ENCODE measurements at regions not wholly inside any gene's neighbourhood (a gene's known extent, or its start where the extent isn't known, plus 50 kb on each side); places are given as distances from the start of the nearest gene placed in this dataset.

DNA sequence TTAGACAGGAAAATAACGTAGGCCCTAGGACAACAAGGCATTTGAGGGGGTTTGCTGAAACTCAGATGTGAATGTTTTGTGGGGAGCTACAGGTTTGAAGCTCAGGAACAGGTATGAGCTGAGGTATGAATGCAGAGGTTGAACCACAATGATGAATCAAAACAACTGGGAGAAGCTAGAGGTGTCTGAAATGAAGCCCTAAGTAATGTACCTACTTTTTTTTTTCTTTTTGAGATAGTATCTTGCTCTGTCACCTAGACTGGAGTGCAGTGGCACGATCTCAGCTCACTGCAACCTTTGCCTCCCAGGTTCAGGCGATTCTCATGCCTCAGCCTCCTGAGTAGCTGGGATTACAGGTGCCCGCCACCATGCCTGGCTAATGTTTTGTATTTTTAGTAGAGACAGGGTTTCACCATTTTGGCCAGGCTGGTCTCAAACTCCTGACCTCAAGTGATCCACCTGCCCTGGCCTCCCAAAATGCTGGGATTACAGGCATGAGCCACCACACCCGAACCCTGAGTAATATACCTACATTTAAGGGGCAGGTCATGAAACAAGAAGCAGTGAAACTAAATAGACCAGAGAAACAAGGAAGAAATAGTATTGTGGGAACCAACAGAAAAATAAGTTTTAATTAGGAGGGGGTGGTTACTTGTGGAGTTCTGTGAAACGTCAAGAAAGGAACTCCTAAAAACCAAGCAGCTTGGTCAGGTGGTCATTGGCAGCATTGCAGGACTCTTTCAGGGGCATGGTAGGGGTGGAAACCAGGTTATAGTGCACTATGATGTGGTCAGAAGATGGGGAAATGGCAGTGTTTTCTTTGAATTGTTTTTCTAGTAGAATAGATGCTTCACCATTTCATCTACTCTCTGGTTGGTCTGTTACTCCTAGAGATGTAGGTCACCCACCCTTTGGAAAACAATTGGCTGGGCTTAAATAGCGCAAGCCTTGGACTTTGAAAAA lies 138.1 kb downstream of the CD164 start:
- Histone ChIP-seq H3K9me2 (replicated peaks; ENCODE audit: low read length) (no peaks in the 10 kb centered on the region), H3K9ac (ENCODE audit: low read length) (no peak overlapping the region), H4K20me1 (ENCODE audit: low read length) (no peaks in the 10 kb centered on the region), H3K79me2 (ENCODE audit: low read length) (no peaks in the 10 kb centered on the region), H3K27ac (ENCODE audit: low read length) (0 out of 2 replicates have a peak overlapping the region, but pooled peaks have one; percentile 66), H3K27me3 (ENCODE audit: low read length) (no peaks in the 10 kb centered on the region), H2AFZ (ENCODE audit: low read length) (no peak overlapping the region), H3K4me2 (ENCODE audit: low read length) (no peak overlapping the region), H3K4me1 (ENCODE audit: insufficient read depth, low read length) (peaks cover 46% of the 10 kb centered on the region), H3K4me3 (ENCODE audit: low read length) (no peak overlapping the region), H3K36me3 (ENCODE audit: low read depth, low read length) (no peaks in the 10 kb centered on the region), H3K9me3 (ENCODE audit: low read length) (no peaks in the 10 kb centered on the region), H3F3A (ENCODE audit: low read length, unreplicated experiment) (no peaks in the 10 kb centered on the region)
- intact Hi-C loops (cut with micrococcal nuclease), result no loop called here
- no peak for TF ChIP-seq EZH2phosphoT487 (IDR thresholded peaks at IDR 0.05; ENCODE audit: borderline replicate concordance, low read length)
- TF ChIP-seq EZH2 (IDR thresholded peaks at IDR 0.05; ENCODE audit: low read length, unreplicated experiment), result no peak
- ATAC-seq, result no peak
- BruUV-seq (replicated peaks), result no TSS peak
- POLR2A ChIA-PET (ENCODE audit: unreplicated experiment), result no interaction called here
- CTCF ChIA-PET, result no interaction called here
- no peak for DNase-seq

DNA sequence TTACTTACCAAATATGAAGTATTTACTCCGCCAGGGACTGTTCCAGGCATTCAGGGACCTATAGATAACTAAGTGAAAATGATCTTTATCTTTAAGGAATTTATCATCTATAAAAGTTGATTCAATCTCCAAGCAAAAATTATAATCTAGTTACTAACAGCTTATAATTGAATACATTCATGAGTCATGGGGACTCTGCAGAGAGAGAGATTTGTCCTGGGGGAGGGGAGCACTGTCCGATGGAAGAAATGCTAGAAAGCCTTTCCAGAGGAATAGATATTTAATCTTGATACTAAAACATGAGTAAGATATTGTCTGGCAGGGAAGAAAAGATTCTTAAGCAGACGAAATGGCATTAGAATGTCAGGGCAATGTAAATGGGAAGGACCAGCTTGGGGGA lies 139.3 kb downstream of the CD164 start:
- no peaks in the 10 kb centered on the region for H4K20me1 ChIP-seq (ENCODE audit: low read length)
- no peaks in the 10 kb centered on the region for H3K36me3 ChIP-seq (ENCODE audit: low read depth, low read length)
- H3K27me3 ChIP-seq (ENCODE audit: low read length), result no peaks in the 10 kb centered on the region
- ATAC-seq (peak; percentile 80), DNase-seq (peak; percentile 61)
- ChIA-PET POLR2A (ENCODE audit: unreplicated experiment) (no interaction called here), CTCF (no interaction called here)
- TF ChIP-seq EZH2 (IDR thresholded peaks at IDR 0.05; ENCODE audit: low read length, unreplicated experiment), result no peak
- H3K9ac ChIP-seq (ENCODE audit: low read length), result no peak overlapping the region
- peak overlapping the region; percentile 45; the same call in 1 of the 2 replicates for H3K4me2 ChIP-seq (ENCODE audit: low read length)
- H2AFZ ChIP-seq (ENCODE audit: low read length), result no peak overlapping the region
- intact Hi-C loops (cut with micrococcal nuclease), result no loop called here
- no peaks in the 10 kb centered on the region for H3F3A ChIP-seq (ENCODE audit: low read length, unreplicated experiment)
- BruUV-seq (replicated peaks), result no TSS peak
- H3K79me2 ChIP-seq (ENCODE audit: low read length), result no peaks in the 10 kb centered on the region
- H3K4me3 ChIP-seq (ENCODE audit: low read length), result no peak overlapping the region
- no peaks in the 10 kb centered on the region for H3K9me2 ChIP-seq (replicated peaks; ENCODE audit: low read length)
- peaks cover 51% of the 10 kb centered on the region for H3K4me1 ChIP-seq (ENCODE audit: insufficient read depth, low read length)
- no peaks in the 10 kb centered on the region for H3K9me3 ChIP-seq (ENCODE audit: low read length)
- peak overlapping the region; percentile 66 for H3K27ac ChIP-seq (ENCODE audit: low read length)

DNA sequence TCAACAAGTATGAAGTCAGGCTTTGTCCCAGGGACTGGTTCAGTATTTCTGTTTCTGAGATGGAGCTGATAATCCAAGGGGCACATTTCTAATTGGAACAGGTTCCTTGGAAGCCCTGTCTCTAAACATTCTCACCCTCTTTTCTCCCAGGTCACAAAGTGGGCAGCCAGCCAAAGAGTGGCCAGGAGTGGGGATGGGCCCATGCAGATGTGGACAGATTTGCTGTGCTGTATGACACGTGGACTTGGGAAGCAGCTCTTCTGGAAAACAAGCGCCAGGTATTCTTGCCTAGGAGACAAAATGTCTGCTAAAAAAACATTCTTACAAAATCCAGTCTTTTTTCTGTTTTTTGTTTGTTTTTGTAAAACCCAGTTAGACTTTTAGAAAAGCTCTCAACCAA lies 140.2 kb downstream of the CD164 start:
- intact Hi-C loops (cut with micrococcal nuclease), result no loop called here
- no TSS peak for BruUV-seq (replicated peaks)
- Histone ChIP-seq H3K27me3 (ENCODE audit: low read length) (no peaks in the 10 kb centered on the region), H3K9me3 (ENCODE audit: low read length) (no peaks in the 10 kb centered on the region), H3K4me1 (ENCODE audit: insufficient read depth, low read length) (peaks cover 58% of the 10 kb centered on the region), H3K9ac (ENCODE audit: low read length) (0 out of 2 replicates have a peak overlapping the region, but pooled peaks have one; percentile 6), H3K9me2 (replicated peaks; ENCODE audit: low read length) (no peaks in the 10 kb centered on the region), H3F3A (ENCODE audit: low read length, unreplicated experiment) (no peaks in the 10 kb centered on the region), H3K4me3 (ENCODE audit: low read length) (no peak overlapping the region), H4K20me1 (ENCODE audit: low read length) (no peaks in the 10 kb centered on the region), H3K36me3 (ENCODE audit: low read depth, low read length) (no peaks in the 10 kb centered on the region), H3K27ac (ENCODE audit: low read length) (peak overlapping the region; percentile 66), H2AFZ (ENCODE audit: low read length) (no peak overlapping the region), H3K79me2 (ENCODE audit: low read length) (no peaks in the 10 kb centered on the region), H3K4me2 (ENCODE audit: low read length) (no peak overlapping the region)
- ChIA-PET POLR2A (ENCODE audit: unreplicated experiment) (no interaction called here), CTCF (interaction anchor here (1.3 kb wide), 1 partner anchor 12 kb away, joined by 3 read pairs; no protein-coding TSS in a partner anchor)
- ATAC-seq, result no peak
- TF ChIP-seq EZH2 (IDR thresholded peaks at IDR 0.05; ENCODE audit: low read length, unreplicated experiment), result no peak
- TF ChIP-seq, protein P1, sequence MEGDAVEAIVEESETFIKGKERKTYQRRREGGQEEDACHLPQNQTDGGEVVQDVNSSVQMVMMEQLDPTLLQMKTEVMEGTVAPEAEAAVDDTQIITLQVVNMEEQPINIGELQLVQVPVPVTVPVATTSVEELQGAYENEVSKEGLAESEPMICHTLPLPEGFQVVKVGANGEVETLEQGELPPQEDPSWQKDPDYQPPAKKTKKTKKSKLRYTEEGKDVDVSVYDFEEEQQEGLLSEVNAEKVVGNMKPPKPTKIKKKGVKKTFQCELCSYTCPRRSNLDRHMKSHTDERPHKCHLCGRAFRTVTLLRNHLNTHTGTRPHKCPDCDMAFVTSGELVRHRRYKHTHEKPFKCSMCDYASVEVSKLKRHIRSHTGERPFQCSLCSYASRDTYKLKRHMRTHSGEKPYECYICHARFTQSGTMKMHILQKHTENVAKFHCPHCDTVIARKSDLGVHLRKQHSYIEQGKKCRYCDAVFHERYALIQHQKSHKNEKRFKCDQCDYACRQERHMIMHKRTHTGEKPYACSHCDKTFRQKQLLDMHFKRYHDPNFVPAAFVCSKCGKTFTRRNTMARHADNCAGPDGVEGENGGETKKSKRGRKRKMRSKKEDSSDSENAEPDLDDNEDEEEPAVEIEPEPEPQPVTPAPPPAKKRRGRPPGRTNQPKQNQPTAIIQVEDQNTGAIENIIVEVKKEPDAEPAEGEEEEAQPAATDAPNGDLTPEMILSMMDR (conservative IDR thresholded peaks at IDR 0.05; ENCODE audit: low read depth, low read length), result no peak
- TF ChIP-seq EZH2phosphoT487 (IDR thresholded peaks at IDR 0.05; ENCODE audit: borderline replicate concordance, low read length), result no peak
- DNase-seq, result no peak
